SKM-1 treated with dmso at 0.1 percent for 144 hours (cell line): ENCODE measurements at regions not wholly inside any gene's neighbourhood (a gene's known extent, or its start where the extent isn't known, plus 50 kb on each side); places are given as distances from the start of the nearest gene placed in this dataset.
"Not testable (repeated sequence)": the region's sequence is repeated elsewhere in the genome, so short reads cannot be mapped to it uniquely, and the experiment has no call there.

Experiments
- DNase-seq: peaks from one replicate; lab custom pipeline; 2025; ENCODE audit not compliant: unreplicated experiment; lab: John Stamatoyannopoulos, UW

DNA sequence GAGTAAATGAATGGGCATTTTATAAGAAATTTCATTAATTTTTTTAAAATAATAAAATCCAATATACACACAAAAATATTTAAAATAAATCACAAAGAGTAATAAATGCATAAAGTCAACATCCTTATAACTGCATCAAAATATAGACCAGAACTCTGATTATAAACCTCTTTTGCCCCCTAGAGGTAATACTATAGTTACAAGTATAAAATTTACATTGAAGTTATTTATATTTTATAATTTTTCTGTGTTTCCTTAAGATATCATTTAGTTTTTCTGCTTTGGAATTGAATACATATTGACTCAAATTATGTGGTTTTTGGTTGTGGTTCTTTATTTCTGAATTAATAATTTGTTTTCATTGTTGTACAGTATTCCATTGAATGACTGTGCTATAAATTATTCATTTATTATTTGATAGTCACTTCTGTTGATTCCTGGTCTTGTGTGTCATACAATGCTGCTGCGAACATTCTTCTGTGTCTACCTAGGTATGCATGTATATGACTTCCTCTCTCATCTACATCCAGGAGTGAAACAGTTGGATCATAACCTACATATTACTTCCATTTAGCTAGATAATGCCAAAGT is 673.6 kb downstream of the IPMK start:
- DNase-seq: no peak

DNA sequence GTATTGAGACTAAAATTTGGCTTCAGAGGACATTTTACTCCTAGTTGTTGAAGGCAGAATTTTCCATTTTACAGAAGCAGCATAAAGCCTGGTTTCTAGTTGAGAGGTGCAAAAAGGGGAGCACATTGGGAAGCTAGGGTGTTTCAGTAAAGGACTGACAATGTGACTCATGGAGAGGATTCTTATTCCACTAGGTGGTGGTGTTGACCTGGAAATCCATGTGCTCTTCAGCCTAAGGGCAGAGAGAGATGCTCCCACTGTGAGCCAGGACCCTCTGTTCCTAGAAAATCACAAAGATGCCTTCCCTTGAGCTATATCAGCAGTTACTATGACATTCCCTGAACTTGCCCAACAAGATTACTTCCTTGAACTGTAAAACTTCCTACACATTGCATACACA is 687.8 kb downstream of the IPMK start:
- DNase-seq: peak; percentile 10

DNA sequence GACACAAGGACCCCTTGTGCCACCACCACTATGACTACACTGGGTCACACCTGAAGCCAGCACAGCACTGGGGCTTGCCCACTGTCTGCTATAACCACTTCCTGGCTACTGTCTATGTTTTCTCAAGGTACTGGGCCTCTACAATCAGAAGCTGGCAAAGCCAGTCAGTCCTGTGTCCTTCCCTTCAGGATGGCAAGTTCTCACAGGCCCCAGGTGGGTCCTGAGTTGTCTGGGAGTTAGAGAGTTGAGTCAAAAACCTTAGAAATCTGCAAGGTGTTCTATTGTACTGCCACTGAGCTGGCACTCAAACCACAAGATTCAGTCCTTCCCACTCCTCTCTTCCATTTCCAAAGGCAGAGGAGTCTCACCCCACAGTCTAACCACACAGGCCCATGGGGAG is 705.5 kb downstream of the IPMK start:
- no peak for DNase-seq

DNA sequence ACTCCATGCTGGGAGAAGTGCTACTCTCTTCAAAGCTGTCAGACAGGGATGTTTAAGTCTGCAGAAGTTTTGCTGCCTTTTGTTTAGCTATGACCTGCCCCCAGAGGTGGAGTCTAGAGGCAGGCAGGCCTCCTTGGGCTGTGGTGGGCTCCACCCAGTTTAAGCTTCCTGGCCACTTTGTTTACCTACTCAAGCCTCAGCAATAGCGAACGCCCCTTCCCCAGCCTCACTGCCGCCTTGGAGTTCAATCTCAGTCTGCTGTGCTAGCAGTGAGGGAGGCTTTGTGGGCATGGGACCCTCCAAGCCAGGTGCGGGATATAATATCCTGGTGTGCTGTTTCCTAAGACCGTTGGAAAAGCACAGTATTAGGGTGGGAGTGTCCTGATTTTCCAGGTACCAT is 715.9 kb downstream of the IPMK start:
- not testable (repeated sequence) for DNase-seq

DNA sequence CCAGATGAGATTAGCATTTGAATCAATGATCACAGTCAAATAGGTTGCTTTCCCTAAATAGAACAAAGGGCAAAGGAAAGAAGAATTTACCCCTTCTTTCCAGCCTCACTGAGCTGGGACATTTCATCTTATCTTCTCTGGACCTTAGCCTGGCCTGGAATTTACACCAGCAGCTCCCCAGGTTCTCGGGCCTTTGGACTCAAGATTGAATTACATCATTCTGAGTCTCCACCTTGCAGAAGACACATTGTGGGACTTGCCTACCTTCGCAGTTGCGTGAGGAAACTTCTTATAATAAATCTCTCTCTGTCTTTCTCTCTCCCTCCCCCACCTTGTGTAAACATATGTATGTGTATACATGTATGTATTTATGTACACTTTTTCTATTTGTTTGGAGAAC is 732.4 kb downstream of the IPMK start:
- DNase-seq: no peak

DNA sequence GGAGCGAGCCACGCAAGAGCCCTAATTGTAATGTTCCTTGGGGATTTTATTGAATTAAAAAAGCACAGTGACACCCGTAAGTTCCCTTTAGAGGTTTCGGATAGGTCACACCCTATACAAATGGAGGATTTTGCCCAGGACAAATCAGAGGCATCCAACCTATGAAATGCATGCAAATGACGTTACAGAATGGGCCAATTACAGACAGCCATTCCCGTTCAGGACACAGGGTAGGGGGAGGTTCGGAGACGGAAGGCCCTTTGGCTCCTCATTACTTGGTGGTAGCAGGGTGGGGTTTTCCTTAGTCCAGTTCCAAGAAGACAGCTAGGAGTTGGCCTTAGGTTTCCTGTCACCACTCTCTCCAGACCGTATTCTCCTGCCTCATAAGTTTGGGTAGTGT is 754.1 kb downstream of the IPMK start:
- no peak for DNase-seq

DNA sequence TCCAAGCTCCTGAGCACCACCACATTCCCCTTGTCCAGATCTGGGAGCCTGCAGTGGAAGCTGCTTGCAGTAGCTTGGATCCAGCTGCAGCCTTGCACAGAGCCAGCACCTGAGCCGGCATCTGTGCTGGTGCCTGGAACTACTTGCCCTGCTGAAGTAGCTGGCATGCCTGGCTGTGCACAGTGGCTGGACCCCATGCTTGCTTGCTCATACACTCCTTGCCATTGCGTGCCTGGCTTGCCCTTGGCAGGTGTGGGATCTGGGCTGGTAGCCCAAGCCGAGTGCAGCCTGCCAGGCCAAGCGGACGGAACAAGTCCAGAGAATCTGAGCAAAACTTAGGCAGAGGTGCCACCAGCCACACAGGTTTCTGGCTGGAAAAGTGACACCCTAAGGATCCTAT is 759.9 kb downstream of the IPMK start:
- no peak for DNase-seq

DNA sequence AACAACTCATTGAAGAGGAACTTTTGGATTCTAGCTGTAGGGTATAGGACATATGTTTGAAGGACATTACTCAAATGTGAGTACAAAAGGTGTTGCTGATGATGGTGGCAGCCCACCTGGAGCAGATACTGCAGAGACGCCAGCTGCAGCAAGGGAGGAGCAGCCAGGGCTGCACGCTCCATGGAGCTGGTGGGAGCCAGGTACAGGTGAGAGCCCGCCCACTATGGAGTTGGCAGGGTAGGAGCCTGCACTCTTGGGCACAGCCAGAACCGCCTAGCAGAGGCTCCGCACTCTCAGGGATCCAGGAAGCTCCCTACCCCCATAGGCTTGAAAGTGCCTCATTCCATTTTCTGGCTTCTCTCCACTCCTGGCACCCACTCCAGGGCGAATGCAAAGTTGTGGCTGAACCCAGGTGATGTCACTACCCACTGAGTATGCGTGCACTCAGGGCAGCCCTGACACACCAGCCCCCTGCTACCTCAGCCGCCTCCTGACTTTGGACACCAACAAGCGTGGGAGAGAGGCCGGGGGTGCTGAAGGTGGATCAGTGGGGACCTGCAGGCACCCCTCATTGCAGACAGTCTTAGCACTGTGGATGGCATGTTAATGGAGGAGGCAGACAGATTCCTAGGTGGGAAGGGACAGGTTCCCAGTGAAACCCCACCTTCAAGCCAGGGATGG is 761.1 kb downstream of the IPMK start:
- DNase-seq: no peak

DNA sequence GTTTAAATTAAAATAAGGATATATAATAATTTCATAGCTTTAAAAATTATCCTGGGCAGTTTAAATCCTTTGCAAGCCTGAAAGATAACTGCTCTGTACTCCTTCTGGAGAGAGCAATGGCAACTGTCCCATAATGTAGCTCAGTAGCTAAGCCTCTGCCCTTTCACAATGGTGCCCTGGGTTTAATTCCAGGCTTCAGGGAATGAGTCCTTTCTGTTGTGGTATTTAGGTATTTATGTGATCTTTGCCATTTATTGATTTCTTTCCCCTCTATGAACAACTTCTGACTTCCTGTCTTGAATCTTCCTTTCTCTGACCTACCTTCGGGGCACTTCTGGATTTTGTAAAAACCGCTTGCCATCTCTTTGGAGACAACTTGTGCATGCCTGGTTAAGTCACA is 773.2 kb downstream of the IPMK start:
- no peak for DNase-seq

DNA sequence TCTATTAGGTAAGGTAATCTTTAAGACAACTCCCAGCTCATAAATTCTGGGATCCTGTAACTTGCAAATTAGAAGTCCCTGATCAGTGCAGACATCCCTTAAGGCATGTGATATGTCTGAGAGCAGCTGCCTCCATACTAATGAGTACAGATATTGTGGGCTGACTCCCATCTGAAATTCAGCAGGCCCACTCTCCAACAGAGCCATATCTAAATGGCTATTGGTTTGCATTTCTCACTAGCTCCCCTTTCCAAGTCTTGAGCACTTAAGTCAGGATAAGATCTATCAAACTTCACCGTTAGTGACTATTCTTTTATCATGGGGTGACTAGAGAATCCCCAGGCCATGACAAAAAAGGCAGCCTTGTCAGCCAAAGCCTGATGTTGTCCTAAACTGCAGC is 785.4 kb downstream of the IPMK start:
- no peak for DNase-seq

DNA sequence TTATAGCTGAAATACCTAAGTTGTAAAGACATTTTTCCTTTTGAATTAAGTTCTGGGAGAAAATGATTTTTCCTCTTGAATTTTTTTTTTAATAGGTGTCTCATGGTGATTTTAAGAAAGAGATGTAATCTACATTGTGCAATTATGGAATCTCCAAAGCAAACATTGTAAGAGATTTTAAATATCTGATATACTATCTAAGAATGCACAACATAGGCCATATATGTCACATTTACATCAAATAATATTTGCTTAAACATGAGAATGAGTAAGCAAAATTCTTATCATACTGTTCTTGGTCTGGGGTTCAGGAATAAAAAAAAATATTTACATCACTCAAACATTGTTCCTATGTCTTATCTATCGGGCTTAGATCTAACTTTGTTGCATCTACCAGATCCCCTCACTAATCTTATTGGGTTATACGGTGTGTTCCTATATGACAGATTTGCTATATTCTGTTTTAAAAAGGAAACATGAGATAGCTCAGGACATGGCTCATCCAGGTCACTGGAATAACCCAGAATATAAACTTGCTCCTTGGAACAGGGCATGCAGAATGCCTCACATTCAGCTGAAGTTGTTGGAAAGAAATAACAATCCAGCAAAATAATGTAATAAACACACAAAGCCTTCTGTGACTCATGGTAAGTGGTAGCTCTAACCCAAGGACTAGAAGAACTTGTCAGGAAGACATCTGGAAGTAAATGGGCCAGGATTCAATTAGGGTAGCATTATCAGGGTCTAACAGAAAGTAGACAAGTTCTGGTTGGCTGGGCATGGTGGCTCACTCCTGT is 794.7 kb downstream of the IPMK start:
- DNase-seq: no peak

DNA sequence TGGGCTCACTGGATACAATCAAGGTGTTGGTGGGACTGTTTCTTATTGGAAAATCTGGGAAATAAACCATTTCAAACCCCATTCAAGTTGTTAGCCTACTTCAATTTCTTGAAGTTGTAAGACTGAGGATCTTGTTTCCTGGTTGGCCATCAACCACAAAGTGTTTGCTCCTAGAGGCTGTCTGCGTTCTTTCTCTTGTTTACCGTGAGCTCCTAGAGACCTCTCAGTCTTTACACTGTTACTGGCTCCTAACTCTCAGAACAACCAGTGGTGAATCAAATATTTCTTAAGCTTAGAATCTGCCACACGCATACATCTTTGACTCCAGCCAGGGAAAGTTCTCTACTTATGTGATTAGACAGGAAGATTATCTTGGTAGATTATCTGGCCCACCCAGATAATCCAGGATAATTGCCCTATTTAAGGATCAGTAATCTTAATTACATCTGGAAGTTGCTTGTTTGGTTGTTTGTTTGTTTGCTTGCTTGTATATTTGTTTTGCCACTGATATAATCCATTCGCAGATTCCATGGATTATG is 798.7 kb downstream of the IPMK start:
- DNase-seq: no peak

DNA sequence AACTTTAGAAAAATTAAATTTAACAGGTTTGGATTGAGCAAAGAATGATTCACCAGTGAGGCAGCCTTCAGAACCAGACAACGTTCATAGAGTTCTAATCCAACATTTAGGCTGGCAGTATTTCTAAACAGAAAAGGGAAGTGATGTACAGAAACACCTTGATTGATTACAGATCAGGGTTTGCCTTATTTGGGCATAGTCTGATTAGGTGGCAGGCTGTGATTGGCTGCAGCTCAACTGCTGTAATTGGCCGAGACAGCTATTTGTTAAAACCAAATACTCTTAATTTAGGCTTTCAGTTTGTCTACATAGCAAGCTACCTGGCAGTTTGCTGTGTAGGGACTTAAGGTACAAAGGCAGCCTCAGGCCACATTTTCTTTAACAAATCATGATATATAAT is 802.5 kb downstream of the IPMK start:
- DNase-seq: no peak

DNA sequence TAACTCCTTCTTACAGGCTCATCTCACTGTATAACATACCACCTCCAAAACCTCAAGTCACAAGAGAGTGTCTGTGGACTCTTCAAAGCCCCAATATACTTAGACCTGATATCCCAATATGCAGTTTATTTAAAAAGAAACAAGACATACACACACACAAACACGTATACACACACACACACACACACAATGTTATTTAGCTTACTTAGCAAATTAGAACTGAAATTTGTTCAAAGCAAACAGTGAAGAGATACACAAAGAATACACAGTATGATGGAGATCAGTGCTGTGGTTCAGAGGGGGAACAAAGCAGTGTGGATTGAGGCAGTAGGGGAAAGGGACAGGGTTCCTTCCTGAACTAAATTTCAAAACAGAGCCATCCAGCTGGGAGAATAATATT is 807.2 kb downstream of the IPMK start:
- DNase-seq: no peak

DNA sequence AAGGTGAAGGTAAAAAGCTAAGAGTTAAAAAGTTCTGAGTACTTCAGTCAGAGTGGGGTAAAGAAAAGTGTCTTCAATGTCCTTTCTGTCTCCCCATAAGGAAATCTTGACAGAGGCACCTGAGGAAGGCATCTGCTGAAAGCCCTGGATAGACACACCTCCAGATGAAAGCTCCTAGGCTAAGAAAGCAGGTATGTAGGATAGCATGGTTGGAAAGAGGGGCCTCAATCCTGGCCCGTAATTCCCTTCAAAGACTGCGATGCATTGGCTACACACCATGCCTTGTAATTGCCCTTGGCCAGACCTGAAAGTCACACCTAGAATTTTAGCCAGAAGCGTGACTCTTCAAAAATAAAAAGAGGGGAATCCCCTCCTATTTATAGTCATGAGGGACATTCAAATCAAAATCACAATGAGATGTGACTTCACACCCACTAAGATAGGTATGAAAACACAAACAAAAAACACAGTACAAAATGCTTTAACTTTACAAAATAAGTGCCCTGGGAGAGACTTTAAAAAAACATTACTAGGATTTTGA is 809.7 kb downstream of the IPMK start:
- DNase-seq: no peak

DNA sequence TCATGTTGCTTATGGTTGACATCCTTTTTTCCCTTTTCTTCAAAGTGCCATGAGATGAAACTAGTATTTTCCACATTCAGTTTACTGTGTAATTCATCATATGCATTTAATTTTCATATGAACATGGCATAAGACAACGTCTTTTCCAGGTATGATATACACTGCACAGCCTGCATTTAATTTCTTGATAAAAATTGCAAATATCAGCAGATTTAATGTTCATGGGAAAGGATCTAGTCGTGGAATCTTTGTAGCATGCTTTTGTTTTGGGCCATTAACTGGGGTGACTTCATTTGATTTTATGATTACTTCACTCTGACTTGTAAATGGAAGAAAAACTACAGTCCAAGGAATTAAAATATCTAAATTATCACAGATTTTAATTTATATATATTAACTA is 837.3 kb downstream of the IPMK start:
- DNase-seq: no peak

DNA sequence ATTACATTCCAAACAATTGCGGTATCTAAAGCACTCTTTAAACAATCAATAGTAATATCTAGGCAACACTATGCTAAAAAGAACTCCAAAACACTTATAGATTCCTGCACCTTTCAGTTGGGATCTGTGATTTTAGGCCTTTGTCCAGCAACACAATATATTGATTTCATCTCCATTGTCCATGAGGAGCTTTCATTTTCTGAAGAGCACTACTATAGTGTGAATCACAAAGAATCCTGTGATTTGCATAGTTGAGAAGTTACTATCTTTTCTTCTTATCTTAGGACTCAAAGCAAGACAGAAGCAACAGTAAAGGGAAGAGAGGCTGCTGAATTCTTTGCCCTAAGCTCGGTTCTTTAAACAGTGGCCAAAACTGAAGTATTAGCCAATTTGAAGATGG is 846.8 kb downstream of the IPMK start:
- no peak for DNase-seq

DNA sequence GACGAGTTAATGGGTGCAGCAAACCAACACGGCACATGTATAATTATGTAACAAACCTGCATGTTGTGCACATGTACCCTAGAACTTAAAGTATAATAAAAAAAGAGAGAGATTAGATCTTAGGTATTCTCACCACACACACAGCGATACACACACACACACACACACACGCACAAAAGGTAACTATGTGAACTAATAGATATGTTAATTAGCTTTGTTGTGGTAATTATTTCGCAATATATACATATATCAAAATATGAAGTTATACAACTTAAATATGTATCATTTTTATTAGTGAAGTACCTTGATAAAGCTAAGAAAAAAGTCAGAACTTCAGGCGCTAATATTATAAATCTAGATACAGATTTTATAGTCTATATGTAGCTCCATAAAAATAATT is 849.2 kb downstream of the IPMK start:
- DNase-seq: no peak

DNA sequence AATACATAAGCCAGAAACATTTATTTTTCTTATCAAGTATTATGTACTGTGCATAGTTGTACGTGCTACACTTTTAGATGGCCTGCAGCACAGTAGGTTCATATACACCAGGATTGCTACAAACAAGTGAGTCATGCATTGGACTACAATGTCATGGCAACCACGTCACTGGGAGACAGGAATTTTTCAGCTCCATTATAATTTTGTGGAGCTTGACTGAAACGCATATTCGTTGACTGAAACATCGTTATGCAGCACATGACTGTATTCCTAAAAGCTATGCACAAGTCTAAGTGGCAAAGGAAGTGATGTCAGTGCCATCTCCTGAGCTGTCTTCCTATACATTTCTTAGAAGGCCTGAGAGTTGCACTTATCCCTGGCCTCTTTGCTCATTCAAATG is 871.8 kb downstream of the IPMK start:
- no peak for DNase-seq

DNA sequence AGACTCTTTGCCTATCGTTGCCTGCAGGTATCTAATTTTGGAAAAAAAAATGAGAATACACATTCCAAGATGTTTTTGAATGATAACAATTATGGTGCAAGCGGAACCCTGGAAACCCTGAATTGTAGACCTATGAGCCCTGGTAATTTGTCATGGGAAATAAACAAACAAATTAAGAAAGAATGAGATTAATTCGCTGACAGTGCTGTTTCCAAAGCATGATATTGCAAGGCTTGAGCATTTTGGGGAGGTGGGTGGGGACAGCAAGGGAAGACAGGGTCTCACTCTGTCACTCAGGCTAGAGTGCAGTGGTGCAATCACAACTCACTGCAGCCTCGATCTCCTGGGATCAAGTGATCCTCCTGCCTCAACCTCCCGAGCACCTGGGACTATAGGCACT is 900.3 kb downstream of the IPMK start:
- no peak for DNase-seq

DNA sequence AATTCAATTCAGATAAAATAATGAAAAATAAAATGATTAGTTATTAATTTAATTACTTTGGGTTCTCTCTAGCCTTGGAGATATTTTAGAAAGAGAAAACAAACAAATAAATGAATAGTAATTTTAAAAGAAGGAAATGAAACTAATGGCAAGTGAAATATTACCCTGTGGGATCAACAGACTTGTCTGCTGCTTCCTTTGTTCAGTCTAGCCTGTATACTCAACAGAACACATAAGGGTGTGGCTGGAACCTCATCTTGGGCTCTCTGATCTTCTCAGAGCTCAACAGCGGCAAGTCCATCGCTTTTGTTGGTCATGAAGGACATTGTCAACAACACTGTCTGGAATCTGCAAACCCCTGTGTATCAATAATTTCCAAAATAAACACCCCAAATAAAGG is 904.9 kb downstream of the IPMK start:
- DNase-seq: no peak

DNA sequence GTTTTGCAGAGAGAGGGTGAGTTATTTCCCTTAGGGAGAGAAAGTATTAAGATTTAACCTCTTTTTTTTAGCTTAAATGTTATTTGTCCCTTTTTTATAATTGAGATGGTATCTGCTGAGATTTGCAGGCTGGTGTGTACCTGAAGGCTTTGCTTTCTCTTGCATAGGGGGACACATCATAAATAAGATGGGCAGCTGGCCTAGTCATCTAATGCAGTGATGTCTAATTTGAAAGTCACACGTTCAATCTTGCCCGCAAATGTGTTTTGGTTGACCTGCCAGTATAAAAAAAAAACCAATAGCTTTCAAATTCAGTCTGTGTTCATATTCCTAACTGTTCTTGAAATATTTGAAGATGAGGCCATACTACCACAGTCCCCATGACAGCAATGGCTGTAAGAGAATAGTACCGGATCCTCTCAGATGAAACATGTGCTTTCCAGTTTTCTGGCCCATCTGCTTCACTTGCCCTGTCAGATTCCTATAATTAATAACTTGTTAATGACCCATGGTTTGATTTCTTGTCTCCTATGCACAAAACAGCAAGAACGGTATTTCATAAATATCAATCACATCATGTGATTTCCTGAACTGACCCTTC is 914.2 kb downstream of the IPMK start:
- no peak for DNase-seq
